ENCODE measurements at regions not wholly inside any gene's neighbourhood (a gene's known extent, or its start where the extent isn't known, plus 50 kb on each side); places are given as distances from the start of the nearest gene placed in this dataset.

DNA sequence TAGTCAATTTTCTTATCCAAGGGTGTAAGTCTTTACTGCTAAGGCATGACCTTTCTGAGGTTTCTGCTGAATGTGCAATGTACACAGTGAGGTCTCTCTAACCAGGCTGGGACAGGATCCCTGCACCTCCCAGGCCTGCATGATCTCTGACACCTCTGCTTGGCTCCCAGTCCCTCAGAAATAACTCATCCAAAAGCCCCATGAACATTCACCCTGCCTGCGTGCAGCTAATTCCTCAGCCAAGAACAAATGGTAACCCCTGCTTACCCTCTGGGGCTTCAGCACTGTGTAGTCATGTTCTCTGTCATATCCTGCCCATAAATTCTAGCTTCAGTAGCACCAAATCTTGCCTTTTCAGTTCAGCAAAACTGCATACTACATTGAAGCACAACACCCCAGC lies 1146.3 kb upstream of the MIR17HG start:
- TF ChIP-seq EZH2phosphoT487 (IDR thresholded peaks at IDR 0.05; ENCODE audit: borderline replicate concordance, low read length): no peak
- no peak for TF ChIP-seq CTCF (conservative IDR thresholded peaks at IDR 0.05; ENCODE audit: low read depth, low read length)
- DNase-seq (peak; percentile 2), ATAC-seq (peak; percentile 31; the same call in 1 of the 2 replicates)
- H3K9me3 ChIP-seq (ENCODE audit: low read length): no peaks in the 10 kb centered on the region
- CTCF ChIA-PET: no interaction called here
- no peaks in the 10 kb centered on the region for H3F3A ChIP-seq (ENCODE audit: low read length, unreplicated experiment)
- H3K27ac ChIP-seq (ENCODE audit: low read length): no peak overlapping the region
- no peaks in the 10 kb centered on the region for H3K79me2 ChIP-seq (ENCODE audit: low read length)
- POLR2A ChIA-PET (ENCODE audit: unreplicated experiment): no interaction called here
- H3K9ac ChIP-seq (ENCODE audit: low read length): no peak overlapping the region
- H3K27me3 ChIP-seq (ENCODE audit: low read length): no peaks in the 10 kb centered on the region
- no peaks in the 10 kb centered on the region for H3K9me2 ChIP-seq (replicated peaks; ENCODE audit: low read length)
- no peak overlapping the region for H3K4me3 ChIP-seq (ENCODE audit: low read length)
- intact Hi-C loops (cut with micrococcal nuclease): no loop called here
- no peak overlapping the region for H2AFZ ChIP-seq (ENCODE audit: low read length)
- no peaks in the 10 kb centered on the region for H3K4me1 ChIP-seq (ENCODE audit: insufficient read depth, low read length)
- no peaks in the 10 kb centered on the region for H4K20me1 ChIP-seq (ENCODE audit: low read length)
- BruUV-seq (replicated peaks): no TSS peak
- no peak overlapping the region for H3K4me2 ChIP-seq (ENCODE audit: low read length)
- no peaks in the 10 kb centered on the region for H3K36me3 ChIP-seq (ENCODE audit: low read depth, low read length)

- Histone ChIP-seq H3K27me3 (ENCODE audit: low read length) (no peaks in the 10 kb centered on the region), H4K20me1 (ENCODE audit: low read length) (no peaks in the 10 kb centered on the region), H2AFZ (ENCODE audit: low read length) (no peak overlapping the region), H3K27ac (ENCODE audit: low read length) (no peak overlapping the region), H3K9ac (ENCODE audit: low read length) (no peak overlapping the region), H3K4me1 (ENCODE audit: insufficient read depth, low read length) (no peaks in the 10 kb centered on the region), H3K79me2 (ENCODE audit: low read length) (no peaks in the 10 kb centered on the region), H3K4me2 (ENCODE audit: low read length) (no peak overlapping the region), H3F3A (ENCODE audit: low read length, unreplicated experiment) (no peaks in the 10 kb centered on the region), H3K36me3 (ENCODE audit: low read depth, low read length) (no peaks in the 10 kb centered on the region), H3K4me3 (ENCODE audit: low read length) (no peak overlapping the region), H3K9me2 (replicated peaks; ENCODE audit: low read length) (no peaks in the 10 kb centered on the region), H3K9me3 (ENCODE audit: low read length) (no peaks in the 10 kb centered on the region)
- no peak for DNase-seq
- no peak for TF ChIP-seq CTCF (conservative IDR thresholded peaks at IDR 0.05; ENCODE audit: low read depth, low read length)
- TF ChIP-seq EZH2 (IDR thresholded peaks at IDR 0.05; ENCODE audit: low read length, unreplicated experiment): no peak
- no peak for TF ChIP-seq EZH2phosphoT487 (IDR thresholded peaks at IDR 0.05; ENCODE audit: borderline replicate concordance, low read length)
- no TSS peak for BruUV-seq (replicated peaks)
- ChIA-PET CTCF (no interaction called here), POLR2A (ENCODE audit: unreplicated experiment) (no interaction called here)
- intact Hi-C loops (cut with micrococcal nuclease): no loop called here
- no peak for ATAC-seq
Observed at GRCh38 chr13:90201676-90202460, 1145.6 kb upstream of the MIR17HG start.

DNA sequence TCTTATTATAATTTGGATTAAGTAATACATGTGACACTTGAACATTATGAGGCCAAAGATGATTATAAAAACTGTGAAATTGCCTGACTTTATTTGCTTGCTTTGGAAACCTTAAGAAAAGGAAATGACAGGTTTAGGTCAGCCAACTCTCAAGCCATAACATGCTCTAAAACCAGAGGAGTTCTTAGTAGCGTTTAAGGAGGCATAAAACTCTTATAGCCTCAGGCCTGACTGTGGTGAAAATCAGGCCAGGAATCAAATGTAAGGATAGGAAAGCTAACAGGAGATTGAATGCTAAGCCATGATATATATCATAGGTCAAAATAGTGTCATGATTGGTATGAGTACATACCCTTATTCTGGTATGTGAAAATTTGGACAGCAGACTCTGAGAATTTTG lies 1142.4 kb upstream of the MIR17HG start:
- ChIA-PET POLR2A (ENCODE audit: unreplicated experiment) (no interaction called here), CTCF (no interaction called here)
- no peaks in the 10 kb centered on the region for H3F3A ChIP-seq (ENCODE audit: low read length, unreplicated experiment)
- no peak for ATAC-seq
- no peaks in the 10 kb centered on the region for H3K79me2 ChIP-seq (ENCODE audit: low read length)
- no peaks in the 10 kb centered on the region for H3K4me1 ChIP-seq (ENCODE audit: insufficient read depth, low read length)
- no peaks in the 10 kb centered on the region for H3K9me3 ChIP-seq (ENCODE audit: low read length)
- no peak overlapping the region for H3K27ac ChIP-seq (ENCODE audit: low read length)
- intact Hi-C loops (cut with micrococcal nuclease): no loop called here
- H3K4me2 ChIP-seq (ENCODE audit: low read length): no peak overlapping the region
- no peaks in the 10 kb centered on the region for H3K9me2 ChIP-seq (replicated peaks; ENCODE audit: low read length)
- H2AFZ ChIP-seq (ENCODE audit: low read length): no peak overlapping the region
- BruUV-seq (replicated peaks): no TSS peak
- TF ChIP-seq CTCF (conservative IDR thresholded peaks at IDR 0.05; ENCODE audit: low read depth, low read length) (no peak), EZH2 (IDR thresholded peaks at IDR 0.05; ENCODE audit: low read length, unreplicated experiment) (no peak), EZH2phosphoT487 (IDR thresholded peaks at IDR 0.05; ENCODE audit: borderline replicate concordance, low read length) (no peak)
- DNase-seq: no peak
- H3K4me3 ChIP-seq (ENCODE audit: low read length): no peak overlapping the region
- no peaks in the 10 kb centered on the region for H4K20me1 ChIP-seq (ENCODE audit: low read length)
- no peaks in the 10 kb centered on the region for H3K36me3 ChIP-seq (ENCODE audit: low read depth, low read length)
- no peaks in the 10 kb centered on the region for H3K27me3 ChIP-seq (ENCODE audit: low read length)
- H3K9ac ChIP-seq (ENCODE audit: low read length): no peak overlapping the region
